Fibroblast of upper back skin (primary cell): ENCODE measurements at regions not wholly inside any gene's neighbourhood (a gene's known extent, or its start where the extent isn't known, plus 50 kb on each side); places are given as distances from the start of the nearest gene placed in this dataset.

Experiments used
- DNase-seq: peaks from one replicate; pipeline ENCODE4 v3.0.0-alpha.2; 2013

DNA sequence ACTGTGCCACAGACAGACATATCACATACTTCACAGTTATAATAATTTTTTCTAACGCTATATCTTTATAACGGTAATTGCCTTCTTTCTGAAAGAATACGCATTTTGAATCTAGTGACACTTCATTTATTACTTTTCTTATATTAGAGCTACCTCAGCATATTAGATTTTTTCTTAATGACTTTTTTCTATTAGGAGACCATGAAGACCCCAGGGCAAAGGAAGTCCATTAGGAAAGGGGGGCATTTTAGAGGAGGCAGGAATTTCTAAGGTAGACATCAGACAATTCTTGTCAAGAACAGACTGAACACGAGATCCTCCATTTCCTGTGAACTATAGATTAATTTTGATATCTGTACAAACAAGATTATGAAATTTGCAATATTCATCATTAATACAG, 90.5 kb upstream of the NSMCE3 start:
- DNase-seq, result no peak

DNA sequence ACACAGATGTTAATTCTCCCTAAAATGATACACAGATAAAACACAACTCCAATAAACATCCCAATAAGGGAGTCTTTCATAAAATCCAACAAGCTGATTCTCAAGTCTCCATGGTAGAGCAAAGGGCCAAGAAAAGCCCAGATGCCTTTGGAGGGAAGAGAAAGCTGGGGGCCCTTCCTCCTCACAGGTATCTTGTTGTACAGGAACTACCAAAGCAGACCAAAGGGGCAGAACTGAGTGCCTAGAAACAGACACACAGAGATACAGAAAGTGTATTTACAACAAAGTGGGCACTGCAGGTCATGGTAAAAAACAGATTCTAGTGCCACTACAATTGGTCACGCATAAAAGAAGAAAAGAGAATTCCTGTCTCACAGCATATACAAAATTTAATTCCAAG, 87.2 kb upstream of the NSMCE3 start:
- no peak for DNase-seq

DNA sequence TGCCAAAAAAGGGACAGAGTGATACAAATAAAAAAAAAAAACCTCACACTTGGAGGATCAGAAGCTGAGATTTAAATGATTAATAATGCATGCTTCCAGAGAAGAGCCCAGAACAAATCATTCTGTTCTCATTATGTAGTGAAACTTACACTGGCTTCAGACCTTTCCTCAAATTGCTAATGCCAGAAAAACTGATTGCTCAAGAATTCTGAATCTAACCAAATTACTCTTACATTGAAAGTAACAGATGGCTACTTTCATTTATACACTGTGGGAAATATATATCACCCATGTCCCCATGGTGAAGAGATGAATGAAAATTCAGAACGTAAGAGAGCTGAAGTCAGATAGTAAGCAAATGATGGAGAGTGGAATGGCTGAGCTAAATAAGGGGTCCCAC, 85.9 kb upstream of the NSMCE3 start:
- DNase-seq, result no peak

DNA sequence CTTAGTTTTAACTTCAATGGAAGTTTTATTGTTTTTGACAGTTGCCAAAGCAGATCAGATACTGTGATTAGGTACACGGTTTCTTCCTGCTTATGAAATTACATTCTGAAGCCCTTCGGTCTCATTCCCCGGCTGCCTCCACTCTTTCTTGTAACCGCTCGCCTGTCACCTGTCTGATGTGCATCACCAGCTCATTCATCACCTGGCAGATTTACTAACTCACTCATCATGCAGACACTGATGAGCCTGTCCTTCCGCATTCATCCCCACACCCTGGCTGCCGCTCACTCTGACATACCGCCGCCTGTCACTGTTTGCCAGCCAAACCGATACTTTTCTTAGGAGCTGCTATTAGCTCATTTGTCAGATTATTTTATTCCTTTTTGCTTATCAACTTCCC, 82.8 kb upstream of the NSMCE3 start:
- DNase-seq, result no peak

DNA sequence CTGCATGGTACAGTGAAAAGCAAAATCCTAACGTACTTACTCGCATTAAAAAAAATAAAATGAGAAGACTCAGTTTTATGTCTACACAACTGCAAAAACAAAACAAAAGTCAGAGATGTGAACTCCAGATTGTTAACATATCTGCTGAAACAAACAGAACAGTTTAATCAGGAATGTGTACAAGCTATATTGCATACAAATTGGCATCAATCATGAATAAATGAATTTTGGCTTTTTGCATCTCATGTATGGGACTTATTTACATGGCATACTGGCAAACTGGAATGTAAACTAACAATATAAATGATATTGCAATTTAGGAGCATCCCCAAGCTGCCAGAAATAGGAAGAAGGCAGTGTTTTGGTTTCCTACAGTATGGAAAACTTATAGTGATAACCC, 79.6 kb upstream of the NSMCE3 start:
- DNase-seq, result no peak

DNA sequence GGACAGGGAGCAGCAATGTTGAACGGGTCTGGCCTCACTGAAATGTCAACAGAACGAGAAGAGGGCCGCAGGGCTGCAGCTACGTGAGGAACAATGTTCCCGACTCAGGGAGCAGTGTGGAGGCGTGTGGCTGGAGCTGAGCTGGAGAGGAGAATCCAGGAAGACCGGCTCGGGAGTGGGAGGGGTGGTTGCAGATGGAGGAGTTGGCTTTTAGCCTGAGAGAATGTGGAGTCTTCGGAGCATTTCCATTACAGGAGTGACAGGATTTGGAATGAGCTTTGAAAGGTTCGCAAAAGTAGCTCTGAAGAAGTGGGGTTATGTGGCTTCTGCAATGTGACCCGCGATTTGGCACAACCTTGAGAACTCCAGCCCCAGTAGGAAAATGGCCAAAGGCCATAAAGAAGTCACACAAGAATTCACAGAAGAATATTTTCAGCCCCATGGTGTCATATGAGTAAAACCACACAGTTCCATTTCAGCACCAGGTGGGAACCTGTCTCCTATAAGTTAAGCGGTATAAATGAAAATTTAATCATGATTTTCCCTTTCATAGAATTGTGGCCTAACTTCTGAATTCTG, 78.8 kb upstream of the NSMCE3 start:
- DNase-seq, result peak; percentile 33

DNA sequence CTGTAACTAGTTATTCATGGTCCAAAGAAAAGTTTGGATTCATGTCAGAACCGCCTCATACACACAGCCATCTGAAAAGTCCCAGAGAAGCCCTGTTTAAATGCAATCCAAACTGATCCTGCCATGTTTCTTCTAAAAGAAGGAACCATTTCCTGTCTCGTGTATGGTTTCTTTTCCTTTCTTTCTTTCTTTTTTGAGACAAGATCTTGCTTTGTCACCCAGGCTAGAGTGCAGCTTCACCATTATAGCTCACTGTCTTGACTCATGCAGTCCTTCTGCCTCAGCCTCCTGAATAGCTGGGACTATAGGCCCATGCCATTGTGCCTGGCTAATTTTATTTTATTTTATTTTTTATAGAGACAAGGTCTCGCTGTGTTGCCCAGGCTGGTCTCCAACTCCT, 77.4 kb upstream of the NSMCE3 start:
- no peak for DNase-seq

DNA sequence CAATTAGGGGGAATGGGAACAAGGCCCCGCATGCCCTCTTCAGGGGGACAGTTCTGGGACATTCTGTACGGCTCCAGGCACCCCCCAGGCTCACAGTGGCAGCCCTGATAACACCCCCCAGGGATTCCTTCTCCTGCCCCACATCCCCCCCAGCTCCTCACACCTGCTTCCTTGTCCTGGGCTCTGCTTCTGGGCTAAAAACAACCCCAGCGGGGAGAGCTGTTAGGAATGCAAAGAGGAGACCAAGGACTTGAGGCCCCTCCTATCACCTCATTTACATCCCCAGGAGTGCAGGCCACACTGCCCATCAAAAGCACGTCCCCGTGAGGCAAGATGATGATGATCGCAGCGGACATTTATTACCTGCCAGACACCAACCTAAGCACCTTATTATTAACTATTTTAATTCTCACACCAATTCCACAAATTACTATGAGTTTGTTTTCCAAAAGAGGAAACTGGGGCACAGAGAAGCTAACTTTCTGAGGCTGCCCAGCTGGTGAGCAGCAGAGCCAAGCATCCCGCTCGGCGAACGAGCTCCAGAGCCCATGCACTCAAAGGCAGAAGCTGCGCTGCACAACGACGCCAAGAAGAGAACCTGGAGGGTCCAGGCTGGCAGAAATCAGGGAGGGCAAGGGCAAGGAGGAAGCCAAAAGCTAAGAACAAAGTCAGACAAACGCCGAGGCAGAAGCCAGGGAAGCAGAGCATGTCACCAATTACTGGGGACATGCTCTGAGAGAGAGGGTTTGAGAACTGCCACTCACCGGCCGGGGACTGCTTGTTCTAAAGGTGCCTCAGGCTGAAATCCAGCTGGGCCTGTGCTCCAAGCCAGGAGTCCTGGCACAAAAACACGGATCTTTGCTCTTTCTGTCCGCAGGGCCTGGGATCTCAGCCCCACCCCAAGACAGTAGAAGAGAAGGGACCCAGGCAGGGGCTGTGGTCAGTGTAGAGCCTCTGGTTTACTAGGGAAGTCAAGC, 76.2 kb upstream of the NSMCE3 start:
- no peak for DNase-seq

DNA sequence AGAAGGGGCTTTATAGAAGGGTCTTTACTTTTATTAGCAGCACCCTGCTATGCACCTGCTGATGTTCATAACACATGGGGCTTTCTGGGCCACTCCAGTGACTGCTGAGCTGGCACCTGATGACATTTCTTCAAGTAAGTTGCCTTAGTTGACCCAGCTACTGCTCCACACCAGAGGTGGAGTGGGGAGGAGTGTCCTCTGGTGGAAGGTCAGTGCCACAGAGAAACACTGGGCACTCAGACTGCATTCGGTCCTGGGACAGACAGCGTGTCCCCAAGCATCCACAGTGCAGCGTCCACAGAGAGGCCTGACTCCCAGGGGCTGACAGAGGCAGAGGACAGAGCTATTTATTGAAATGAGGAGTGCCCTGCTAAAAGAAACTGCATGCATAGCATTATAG, 74.9 kb upstream of the NSMCE3 start:
- DNase-seq, result no peak

DNA sequence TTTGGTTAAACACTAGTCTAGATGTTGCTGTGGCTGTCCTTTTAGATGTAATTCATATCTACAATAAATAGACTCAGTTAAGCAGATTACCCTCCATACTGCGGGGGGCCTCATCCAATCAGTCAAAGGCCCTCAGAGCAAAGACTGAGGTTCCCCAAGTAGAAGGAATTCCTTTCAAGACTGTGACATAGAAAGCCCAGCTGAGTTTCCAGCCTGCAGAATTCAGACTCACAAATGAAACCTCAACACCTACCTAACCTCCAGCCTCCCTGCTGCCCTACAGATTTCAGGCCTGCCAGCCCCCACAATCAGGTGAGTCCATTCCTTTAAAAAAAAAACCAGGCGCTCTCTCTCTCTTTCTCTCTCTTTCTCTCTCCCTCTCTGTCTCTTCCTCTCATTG, 73.6 kb upstream of the NSMCE3 start:
- DNase-seq, result no peak

DNA sequence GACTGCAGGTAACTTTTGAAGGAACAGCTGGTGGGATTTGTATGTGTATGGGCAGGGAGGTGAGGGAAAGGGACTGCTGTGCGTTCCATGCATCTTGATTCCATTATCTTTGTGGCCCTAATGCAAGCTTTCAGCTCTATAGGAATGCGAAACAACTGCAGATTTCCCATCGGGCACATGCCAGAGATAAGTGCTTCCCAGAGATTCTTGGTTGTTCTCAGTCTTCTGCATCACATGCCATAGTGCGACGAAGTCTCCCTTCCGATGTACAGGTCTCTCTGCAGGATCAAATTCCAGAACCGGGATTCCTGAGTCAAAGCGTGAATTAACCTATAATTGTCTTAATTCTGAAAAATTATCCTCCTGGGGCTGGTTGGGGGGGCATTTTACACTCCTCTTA, 72.6 kb upstream of the NSMCE3 start:
- no peak for DNase-seq

DNA sequence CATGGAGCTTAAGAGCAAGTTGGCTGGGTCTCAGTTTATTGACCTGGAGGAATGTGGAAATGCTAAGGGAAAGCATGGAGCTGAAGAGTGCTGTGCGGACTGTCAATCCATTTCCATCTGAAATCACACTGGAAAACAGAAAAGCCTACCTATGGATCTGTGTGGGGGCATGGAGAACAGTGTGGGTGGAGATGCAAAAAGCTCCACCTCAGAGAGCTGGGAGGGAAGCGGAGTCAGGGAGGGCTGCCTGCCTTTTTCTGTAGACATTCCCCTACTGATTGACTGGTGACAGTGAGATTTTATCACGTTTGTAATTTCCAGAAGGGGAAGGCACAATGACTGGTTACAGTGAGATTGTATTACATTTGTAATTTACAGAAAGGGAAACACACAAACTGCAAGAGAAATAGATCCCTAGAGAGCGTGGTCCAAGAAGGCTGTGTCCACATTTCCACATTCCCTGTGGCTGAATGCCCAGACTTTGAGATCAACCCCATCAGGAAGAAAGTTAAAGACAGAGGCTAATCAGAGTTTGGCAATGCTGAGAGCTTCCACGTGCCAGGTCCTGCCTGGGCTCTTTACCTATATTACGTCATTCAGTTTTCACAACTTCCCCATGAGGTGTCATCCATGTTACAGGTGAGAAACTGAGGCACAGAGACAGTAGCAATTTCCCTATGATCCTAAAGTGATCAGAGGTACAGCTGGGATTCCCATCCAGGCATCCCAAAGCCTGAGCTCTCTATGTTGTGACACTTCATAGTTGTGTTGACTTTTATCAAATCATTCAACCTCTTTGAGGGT, 67.7 kb upstream of the NSMCE3 start:
- peak; percentile 74 for DNase-seq

DNA sequence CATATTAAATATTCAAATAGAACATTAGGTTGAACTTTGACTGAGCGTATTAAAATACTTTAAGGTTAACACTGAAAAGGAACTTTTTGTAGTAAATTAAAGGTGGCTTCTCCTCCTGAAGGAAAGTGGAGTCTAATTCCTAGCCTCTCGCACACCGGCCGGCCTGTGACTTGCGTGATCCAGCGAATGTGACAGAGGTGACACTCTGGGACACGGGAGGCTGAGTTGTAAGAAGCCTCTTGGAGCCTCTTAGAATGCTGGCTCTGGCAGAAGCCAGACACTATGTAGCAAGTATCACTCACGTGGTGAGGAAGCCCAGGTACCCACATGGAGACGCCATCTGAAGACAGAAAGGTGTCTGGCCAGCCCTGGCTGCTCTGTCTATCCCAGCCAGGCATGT, 64.9 kb upstream of the NSMCE3 start:
- no peak for DNase-seq

DNA sequence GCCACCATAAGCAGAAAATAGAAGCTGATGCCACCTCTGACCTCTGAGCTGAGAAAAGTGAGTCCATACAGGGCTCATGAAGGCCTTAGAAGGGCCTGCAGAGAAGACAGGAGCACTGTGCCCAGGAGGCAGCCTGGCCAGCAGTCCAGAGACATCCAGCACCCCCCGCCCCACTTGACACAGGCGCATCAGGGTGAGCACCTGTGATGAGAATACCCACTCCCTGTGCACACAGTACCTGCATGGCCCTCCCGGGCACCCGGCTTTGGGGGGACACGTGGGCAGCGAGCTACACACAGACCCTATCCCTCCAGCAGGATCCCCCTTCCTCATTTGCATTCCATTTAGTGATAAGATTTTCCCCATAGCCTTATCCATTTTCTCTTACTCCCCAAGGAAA, 63.6 kb upstream of the NSMCE3 start:
- no peak for DNase-seq

DNA sequence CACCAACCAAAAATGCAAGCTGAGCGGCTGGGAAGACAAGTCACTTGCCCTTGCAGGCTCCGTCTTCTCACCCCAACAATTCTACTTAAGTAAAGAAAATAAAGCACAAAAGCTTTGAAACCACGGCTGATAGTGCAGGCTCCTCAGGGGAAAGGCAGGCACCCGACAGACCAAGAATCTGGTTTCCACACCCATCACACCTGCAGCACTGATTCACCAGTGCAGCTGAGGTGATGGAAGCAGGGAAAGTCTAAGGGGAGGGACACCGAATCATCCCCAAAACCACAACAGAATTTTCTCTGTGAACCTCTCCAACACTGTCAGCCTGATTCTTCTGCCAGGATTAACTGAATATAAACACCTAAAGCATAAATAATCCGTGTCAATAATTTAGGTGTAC, 62.0 kb upstream of the NSMCE3 start:
- no peak for DNase-seq

DNA sequence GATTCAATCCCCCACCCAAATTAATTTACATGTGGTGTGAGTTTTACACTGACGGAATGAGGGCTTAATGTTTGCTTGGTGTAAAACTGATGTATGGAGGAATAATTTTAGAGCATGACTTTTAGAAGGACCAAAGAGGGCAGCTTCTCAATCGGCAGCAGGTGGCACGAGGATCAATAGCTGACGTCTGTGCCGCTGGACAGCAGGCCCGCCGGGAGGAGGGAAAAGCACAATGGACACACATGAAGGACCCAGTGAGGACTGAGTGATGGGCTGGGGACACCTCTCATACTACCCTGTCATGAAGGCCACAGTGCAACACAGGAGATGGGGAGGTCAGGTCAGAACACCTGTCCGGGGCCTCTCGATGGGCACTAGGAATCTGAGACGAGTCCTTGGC, 61.4 kb upstream of the NSMCE3 start:
- DNase-seq, result no peak

DNA sequence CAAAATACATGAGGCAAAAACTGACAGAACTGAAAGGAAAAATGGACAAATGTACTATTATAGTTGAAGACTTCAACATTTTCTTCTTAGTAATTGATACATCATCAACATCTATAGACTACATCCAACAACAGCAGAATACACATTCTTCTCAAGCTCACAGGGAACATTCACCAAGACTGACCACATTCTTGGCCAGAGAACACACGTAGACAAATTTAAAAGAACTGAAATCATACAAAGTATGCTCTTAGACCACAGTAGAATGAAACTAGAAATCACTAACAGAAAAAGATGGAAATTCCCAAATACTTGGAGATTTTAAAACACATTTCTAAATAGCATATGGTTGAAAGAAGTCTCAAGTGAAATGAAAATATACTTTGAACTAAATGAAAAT, 55.1 kb upstream of the NSMCE3 start:
- peak; percentile 54 for DNase-seq

DNA sequence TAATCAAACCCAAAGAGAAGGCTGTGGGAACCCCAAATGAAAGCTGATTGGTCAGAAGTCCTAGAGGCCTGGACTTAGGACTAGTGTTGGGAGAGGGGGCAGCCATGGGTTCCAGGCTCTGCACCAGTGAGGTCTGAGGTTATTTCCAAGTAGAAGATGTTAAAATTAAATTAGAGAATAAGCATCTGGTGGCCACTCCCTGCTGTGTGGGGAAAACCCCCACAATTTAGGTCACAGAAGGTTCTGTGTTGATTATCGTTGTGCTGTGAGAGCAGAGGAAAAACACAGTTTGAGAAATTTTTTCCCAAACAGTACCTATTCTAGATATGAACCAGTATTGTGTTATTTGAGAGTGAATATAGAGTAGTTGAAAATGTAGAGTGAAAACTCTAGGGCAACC, 53.9 kb upstream of the NSMCE3 start:
- DNase-seq, result no peak

DNA sequence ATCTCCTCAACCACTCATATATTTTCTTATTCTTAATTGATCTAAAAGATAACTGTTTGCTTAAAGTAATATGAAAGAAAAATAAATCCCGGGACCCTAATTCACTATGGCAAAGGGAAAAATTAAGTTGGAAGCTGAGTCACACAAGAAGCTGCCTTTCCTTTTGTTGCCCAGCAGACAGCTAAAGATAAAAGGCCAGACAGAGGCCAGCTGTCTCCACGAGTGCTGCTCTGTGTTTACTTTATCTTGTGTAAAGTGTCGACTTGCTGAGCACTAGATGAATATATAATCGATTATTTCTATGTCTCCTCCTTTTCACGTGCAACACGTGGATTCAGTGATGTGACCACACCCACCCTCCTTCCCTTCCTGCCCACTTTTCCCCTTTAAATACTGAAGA, 52.8 kb upstream of the NSMCE3 start:
- DNase-seq, result peak; percentile 15

DNA sequence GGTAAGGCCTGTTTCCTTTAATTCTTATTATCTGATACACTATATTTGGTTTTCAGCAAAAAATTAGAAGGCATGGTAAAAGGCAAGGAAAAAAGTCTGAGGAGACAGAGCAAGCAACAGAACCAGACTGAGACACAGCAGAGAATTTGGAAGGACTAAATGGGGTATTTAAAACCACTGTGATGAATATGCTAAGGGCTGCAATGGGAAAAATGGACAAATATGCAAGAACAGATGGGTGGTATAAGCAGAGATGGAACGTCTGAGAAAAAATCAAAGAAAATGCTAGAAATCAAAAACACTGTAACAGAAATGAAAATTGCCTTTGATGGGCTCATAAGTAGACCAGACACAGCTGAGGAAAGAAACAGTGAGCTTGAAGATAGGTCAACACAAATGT, 50.8 kb upstream of the NSMCE3 start:
- DNase-seq, result no peak

DNA sequence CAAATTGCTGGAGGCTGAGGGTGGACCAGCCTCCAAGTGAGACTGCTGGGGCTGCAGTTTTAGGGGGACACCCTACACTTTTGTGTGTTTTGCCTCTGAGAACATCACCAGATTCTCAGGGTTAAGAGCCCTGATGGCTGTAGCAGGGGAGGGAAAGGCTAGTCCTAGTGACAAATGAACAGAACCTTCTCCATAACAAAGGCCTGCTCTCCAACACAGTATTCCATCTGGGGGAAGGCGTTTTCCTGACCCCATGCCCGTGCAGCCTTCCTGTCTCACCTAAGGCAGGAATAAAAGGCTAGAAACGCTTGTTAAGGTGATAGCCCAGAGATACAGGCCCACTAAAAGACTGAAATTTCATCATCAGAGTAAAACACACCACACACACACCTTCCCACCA, 50.2 kb upstream of the NSMCE3 start:
- DNase-seq, result no peak
